ENCODE measurements at regions not wholly inside any gene's neighbourhood (a gene's known extent, or its start where the extent isn't known, plus 50 kb on each side); places are given as distances from the start of the nearest gene placed in this dataset.

DNA sequence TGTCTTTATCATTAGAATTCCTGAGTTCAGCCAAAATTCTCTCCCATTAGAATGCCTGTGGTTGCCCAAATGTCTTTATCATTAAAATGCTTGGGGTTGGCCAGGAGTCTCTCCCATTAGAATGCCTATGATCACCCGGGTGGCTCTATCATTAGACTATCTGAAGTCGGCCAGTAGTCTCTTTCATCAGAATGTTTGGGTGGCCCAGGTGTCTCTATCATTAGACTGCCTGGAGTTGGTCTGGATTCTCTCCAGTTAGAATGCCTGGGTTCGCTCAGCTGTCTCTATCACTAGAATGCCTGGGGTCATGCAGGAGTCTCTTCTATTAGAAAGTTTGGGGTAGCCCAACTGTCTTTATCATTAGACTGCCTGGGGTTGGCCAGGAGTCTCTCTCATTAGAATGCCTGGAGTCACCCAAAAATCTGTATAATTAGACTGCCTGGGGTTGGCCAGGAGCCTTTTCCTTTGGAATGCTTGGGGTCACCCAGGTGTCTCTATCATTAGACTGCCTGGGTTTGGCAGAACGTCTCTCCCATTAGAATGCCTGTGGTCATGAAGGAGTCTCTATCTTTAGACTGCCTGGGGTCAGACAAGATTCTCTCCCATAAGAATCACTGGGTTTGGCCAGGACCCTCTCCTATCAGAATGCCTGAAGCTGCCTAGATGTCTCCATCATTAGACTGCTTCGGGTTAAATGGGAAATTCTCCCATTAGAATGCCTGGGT lies 1478.3 kb downstream of the UQCRFS1 start:
- no peak for DNase-seq (ENCODE audit: low spot score)
- CTCF ChIA-PET: no interaction called here

DNA sequence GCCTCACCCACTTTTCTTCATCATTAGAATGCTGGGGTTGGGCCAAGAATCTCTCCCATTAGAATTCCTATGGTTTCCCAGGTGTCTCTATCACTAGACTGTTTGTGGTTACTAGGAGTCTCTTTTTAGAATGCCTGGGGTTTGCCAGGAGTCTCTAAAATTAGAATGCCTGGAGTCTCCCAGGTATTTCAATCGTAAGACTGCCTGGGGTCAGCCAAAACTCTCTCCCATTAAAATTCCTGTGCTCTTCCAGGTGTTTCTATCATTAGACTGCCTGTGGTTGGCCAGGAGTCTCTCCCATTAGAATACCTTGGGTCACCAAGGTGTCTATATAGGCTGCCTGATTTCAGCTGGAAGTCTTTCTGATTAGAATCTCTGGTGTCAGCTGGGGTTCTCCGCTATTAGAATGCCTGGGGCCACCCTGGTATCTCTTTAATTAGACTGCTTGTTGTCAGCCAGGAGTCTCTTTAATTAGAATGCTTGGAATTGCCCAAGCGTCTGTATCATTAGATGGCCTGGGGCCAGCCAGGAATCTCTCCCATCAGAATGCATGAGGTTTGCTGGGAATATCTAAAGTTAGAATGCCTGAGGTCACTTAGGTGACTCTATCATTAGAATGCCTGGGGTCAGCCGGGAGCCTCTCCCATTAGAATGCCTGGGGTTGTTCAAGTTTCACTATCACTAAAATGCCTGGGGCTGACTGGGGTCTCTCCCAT lies 1479.2 kb downstream of the UQCRFS1 start:
- no peak for TF ChIP-seq EZH2 (IDR thresholded peaks at IDR 0.05; ENCODE audit: borderline replicate concordance, low read depth, low read length, poor library complexity, severe bottlenecking)
- TF ChIP-seq, protein P1, sequence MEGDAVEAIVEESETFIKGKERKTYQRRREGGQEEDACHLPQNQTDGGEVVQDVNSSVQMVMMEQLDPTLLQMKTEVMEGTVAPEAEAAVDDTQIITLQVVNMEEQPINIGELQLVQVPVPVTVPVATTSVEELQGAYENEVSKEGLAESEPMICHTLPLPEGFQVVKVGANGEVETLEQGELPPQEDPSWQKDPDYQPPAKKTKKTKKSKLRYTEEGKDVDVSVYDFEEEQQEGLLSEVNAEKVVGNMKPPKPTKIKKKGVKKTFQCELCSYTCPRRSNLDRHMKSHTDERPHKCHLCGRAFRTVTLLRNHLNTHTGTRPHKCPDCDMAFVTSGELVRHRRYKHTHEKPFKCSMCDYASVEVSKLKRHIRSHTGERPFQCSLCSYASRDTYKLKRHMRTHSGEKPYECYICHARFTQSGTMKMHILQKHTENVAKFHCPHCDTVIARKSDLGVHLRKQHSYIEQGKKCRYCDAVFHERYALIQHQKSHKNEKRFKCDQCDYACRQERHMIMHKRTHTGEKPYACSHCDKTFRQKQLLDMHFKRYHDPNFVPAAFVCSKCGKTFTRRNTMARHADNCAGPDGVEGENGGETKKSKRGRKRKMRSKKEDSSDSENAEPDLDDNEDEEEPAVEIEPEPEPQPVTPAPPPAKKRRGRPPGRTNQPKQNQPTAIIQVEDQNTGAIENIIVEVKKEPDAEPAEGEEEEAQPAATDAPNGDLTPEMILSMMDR (conservative IDR thresholded peaks at IDR 0.05; ENCODE audit: low read depth, low read length): no peak
- CTCF ChIA-PET: no interaction called here
- Histone ChIP-seq H3K9me3 (ENCODE audit: low read depth, low read length, poor library complexity, severe bottlenecking) (peaks cover 81% of the 10 kb centered on the region), H3K36me3 (ENCODE audit: insufficient read depth, low read length, poor library complexity, severe bottlenecking) (no peaks in the 10 kb centered on the region), H3K27ac (ENCODE audit: low read depth, low read length, poor library complexity, severe bottlenecking) (no peak overlapping the region), H3K27me3 (replicated peaks; ENCODE audit: insufficient read depth, low read depth, low read length, poor library complexity) (no peaks in the 10 kb centered on the region), H3K4me3 (ENCODE audit: low read depth, low read length, poor library complexity, severe bottlenecking) (no peak overlapping the region), H3K4me1 (ENCODE audit: insufficient read depth, low read length, poor library complexity, severe bottlenecking) (no peaks in the 10 kb centered on the region)
- POLR2A ChIA-PET (ENCODE audit: low non-redundant PET): no interaction called here
- intact Hi-C loops (cut with micrococcal nuclease; ENCODE audit: unreplicated experiment): no loop called here
- no peak for DNase-seq (ENCODE audit: low spot score)
- BruUV-seq (replicated peaks): no TSS peak

More for the DNA sequence above, 1478.3 kb downstream of the UQCRFS1 start:
- H3K27ac ChIP-seq (ENCODE audit: low read depth, low read length, poor library complexity, severe bottlenecking): no peak overlapping the region
- intact Hi-C loops (cut with micrococcal nuclease; ENCODE audit: unreplicated experiment): no loop called here
- no peaks in the 10 kb centered on the region for H3K36me3 ChIP-seq (ENCODE audit: insufficient read depth, low read length, poor library complexity, severe bottlenecking)
- TF ChIP-seq EZH2 (IDR thresholded peaks at IDR 0.05; ENCODE audit: borderline replicate concordance, low read depth, low read length, poor library complexity, severe bottlenecking): no peak
- TF ChIP-seq, protein P1 (conservative IDR thresholded peaks at IDR 0.05; ENCODE audit: low read depth, low read length): no peak
- POLR2A ChIA-PET (ENCODE audit: low non-redundant PET): no interaction called here
- no peak overlapping the region for H3K4me3 ChIP-seq (ENCODE audit: low read depth, low read length, poor library complexity, severe bottlenecking)
- H3K27me3 ChIP-seq (replicated peaks; ENCODE audit: insufficient read depth, low read depth, low read length, poor library complexity): no peaks in the 10 kb centered on the region
- H3K9me3 ChIP-seq (ENCODE audit: low read depth, low read length, poor library complexity, severe bottlenecking): peaks cover 81% of the 10 kb centered on the region
- no peaks in the 10 kb centered on the region for H3K4me1 ChIP-seq (ENCODE audit: insufficient read depth, low read length, poor library complexity, severe bottlenecking)
- no TSS peak for BruUV-seq (replicated peaks)

- H3K4me1 ChIP-seq (ENCODE audit: insufficient read depth, low read length, poor library complexity, severe bottlenecking): no peaks in the 10 kb centered on the region
- no peak overlapping the region for H3K27ac ChIP-seq (ENCODE audit: low read depth, low read length, poor library complexity, severe bottlenecking)
- no peak for DNase-seq (ENCODE audit: low spot score)
- ChIA-PET CTCF (interaction anchor here (0.6 kb wide), 1 partner anchor 65 kb away, joined by 3 read pairs; no protein-coding TSS in a partner anchor), POLR2A (ENCODE audit: low non-redundant PET) (no interaction called here)
- no TSS peak for BruUV-seq (replicated peaks)
- peaks cover 84% of the 10 kb centered on the region for H3K9me3 ChIP-seq (ENCODE audit: low read depth, low read length, poor library complexity, severe bottlenecking)
- H3K4me3 ChIP-seq (ENCODE audit: low read depth, low read length, poor library complexity, severe bottlenecking): no peak overlapping the region
- TF ChIP-seq, protein P1 (conservative IDR thresholded peaks at IDR 0.05; ENCODE audit: low read depth, low read length): no peak
- no peak for TF ChIP-seq EZH2 (IDR thresholded peaks at IDR 0.05; ENCODE audit: borderline replicate concordance, low read depth, low read length, poor library complexity, severe bottlenecking)
- intact Hi-C loops (cut with micrococcal nuclease; ENCODE audit: unreplicated experiment): no loop called here
- no peaks in the 10 kb centered on the region for H3K36me3 ChIP-seq (ENCODE audit: insufficient read depth, low read length, poor library complexity, severe bottlenecking)
- H3K27me3 ChIP-seq (replicated peaks; ENCODE audit: insufficient read depth, low read depth, low read length, poor library complexity): no peaks in the 10 kb centered on the region
Measured at GRCh38 chr19:27729332-27729731, 1483.6 kb downstream of the UQCRFS1 start.
